Erythroblast (primary cell): ENCODE measurements at regions not wholly inside any gene's neighbourhood (a gene's known extent, or its start where the extent isn't known, plus 50 kb on each side); places are given as distances from the start of the nearest gene placed in this dataset.

Experiments used
- GATA1 ChIP-seq: IDR thresholded peaks from 2 replicates; pipeline ENCODE4 v1.6.1; 2011; ENCODE audit warnings: low read depth, mild to moderate bottlenecking, control low read depth, low read length, moderate library complexity
- POLR2A ChIP-seq: IDR thresholded peaks from 2 replicates; pipeline ENCODE4 v1.6.1; 2011; ENCODE audit warnings: mild to moderate bottlenecking, low read length

DNA sequence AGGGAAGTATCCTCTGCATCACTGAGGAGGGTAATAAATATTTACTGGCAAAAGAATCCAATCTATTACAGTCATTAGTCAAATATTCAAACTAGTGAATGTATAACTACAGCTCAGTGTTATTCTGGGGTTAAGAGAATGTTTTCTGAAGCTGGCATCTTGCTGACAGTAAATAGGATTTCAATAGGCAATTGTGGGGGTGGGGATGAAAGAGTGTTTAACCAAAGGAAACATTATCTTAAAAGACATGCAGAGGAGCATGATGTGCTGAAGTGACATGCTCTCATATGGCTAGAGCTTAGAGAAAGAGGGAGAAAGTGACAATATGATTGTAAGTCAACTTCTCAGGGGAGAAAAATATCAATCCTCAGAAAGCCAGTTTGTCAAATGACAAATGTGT, 618.4 kb upstream of the RIOK2 start:
- TF ChIP-seq POLR2A (no peak), GATA1 (no peak)
